Ectodermal cell (in vitro differentiated cells): ENCODE measurements at regions not wholly inside any gene's neighbourhood (a gene's known extent, or its start where the extent isn't known, plus 50 kb on each side); places are given as distances from the start of the nearest gene placed in this dataset.

Experiments
- H3K27ac ChIP-seq: 2 replicates; pipeline ENCODE4 v1.7.0; 2013; ENCODE audit warnings: mild to moderate bottlenecking, low read depth, low read length; ENCODE audit not compliant: insufficient read depth, poor library complexity, severe bottlenecking
- H3K27me3 ChIP-seq: 2 replicates; pipeline ENCODE4 v1.7.0; 2013; ENCODE audit warnings: mild to moderate bottlenecking, low read length; ENCODE audit not compliant: insufficient read depth, control insufficient read depth, poor library complexity, severe bottlenecking
- H3K36me3 ChIP-seq: one replicate; pipeline ENCODE4 v1.7.0; 2013; ENCODE audit warnings: low read length; ENCODE audit not compliant: control insufficient read depth, insufficient read depth
- H3K4me1 ChIP-seq: one replicate; pipeline ENCODE4 v1.7.0; 2013; ENCODE audit warnings: low read length; ENCODE audit not compliant: control insufficient read depth, insufficient read depth
- H3K4me3 ChIP-seq: 2 replicates; pipeline ENCODE4 v1.7.0; 2013; ENCODE audit warnings: low read depth, low read length, control low read depth; ENCODE audit not compliant: insufficient read depth
- H3K9me3 ChIP-seq: 2 replicates; pipeline ENCODE4 v1.7.0; 2013; ENCODE audit warnings: mild to moderate bottlenecking, low read length, moderate library complexity; ENCODE audit not compliant: control insufficient read depth
- WGBS, 2 experiments: methylation state at CpG; one replicate each; pipeline ENCODE4 v1.1.7; 2013; ENCODE audit warnings: missing lambda C conversion rate in 2 of 2; 5-methylcytosine and 5-hydroxymethylcytosine counted together

GRCh38 chr9:117549444-117549843 lies 134.6 kb upstream of the ASTN2 start:
- peaks cover 3% of the 10 kb centered on the region for H3K4me1 ChIP-seq
- no peak overlapping the region for H3K27ac ChIP-seq
- no peak overlapping the region for H3K4me3 ChIP-seq
- H3K27me3 ChIP-seq: no peaks in the 10 kb centered on the region
- H3K9me3 ChIP-seq: no peaks in the 10 kb centered on the region
- 11 to 16% methylated on average over 3 of the region's 3 CpGs for WGBS, 2 experiments
- no peaks in the 10 kb centered on the region for H3K36me3 ChIP-seq

DNA sequence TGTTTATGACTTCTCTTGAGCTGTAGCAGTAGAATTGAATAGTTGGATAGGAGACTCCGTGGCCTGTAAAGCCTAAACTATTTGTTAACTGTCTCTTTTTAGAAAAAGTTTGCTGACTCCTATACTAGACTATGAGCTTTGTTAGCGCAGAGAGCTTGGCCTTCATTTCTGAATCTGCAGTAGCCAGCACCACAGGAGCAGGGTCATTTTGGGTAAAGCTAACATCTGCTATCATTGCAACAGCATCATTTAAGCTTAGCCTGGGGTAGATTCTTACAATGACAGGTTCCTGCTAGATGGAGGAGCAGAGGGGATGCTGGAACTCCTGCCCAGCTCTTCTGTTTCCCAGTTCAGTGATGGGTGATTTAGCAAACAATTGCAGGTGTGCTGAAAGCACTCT lies 133.7 kb upstream of the ASTN2 start:
- Histone ChIP-seq H3K9me3 (no peaks in the 10 kb centered on the region), H3K4me3 (no peak overlapping the region), H3K27ac (no peak overlapping the region), H3K4me1 (peaks cover 3% of the 10 kb centered on the region), H3K36me3 (no peaks in the 10 kb centered on the region), H3K27me3 (no peaks in the 10 kb centered on the region)
- WGBS, 2 experiments: 89 to 95% methylated on average over 2 of the region's 2 CpGs

DNA sequence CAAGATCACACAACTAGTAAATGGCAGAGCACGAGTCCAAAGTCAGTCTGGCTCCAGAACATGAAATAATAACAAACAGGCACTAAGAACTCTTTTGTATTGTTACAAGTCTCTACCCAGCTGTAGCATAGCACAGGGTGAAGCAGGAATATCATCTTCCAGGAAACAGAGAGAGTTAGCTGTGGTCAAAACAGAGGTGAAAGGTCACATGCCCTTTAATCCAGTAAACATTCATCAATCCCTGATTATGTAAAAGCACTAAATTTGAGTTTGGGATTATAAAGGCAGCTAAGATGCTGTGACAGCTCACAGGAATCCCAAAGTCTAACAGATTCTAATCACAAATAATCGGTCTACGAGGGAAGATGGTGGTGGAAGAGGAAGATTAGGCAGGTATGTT lies 133.0 kb upstream of the ASTN2 start:
- peaks cover 3% of the 10 kb centered on the region for H3K4me1 ChIP-seq
- H3K4me3 ChIP-seq: no peak overlapping the region
- no peaks in the 10 kb centered on the region for H3K9me3 ChIP-seq
- no peak overlapping the region for H3K27ac ChIP-seq
- H3K27me3 ChIP-seq: no peaks in the 10 kb centered on the region
- 89% methylated on average over 1 of the region's 3 CpGs for WGBS, 2 experiments
- H3K36me3 ChIP-seq: no peaks in the 10 kb centered on the region

GRCh38 chr9:117546894-117547678 lies 132.2 kb upstream of the ASTN2 start:
- Histone ChIP-seq H3K4me1 (peaks cover 3% of the 10 kb centered on the region), H3K27me3 (no peaks in the 10 kb centered on the region), H3K4me3 (no peak overlapping the region), H3K27ac (no peak overlapping the region), H3K9me3 (no peaks in the 10 kb centered on the region), H3K36me3 (no peaks in the 10 kb centered on the region)
- 64 to 69% methylated on average over 20 of the region's 20 CpGs for WGBS, 2 experiments

DNA sequence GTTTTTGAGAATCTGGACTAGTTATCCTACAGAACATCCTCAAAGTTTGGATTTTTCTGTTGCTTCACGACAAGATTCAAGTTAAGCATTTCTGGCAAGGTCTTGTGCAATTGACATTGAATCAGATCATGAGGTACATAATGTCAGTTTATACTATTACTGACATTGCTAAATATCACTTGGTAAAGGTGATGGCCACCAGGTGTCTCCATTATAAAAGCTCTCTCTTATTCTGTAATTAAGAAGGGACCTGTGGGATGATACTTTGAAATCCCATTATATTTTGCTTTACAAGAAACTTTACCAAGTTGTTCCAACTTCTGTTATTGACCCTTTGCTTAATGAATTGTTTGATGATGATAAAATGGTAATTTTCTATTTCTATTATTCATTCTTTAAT lies 131.0 kb upstream of the ASTN2 start:
- Histone ChIP-seq H3K4me3 (no peak overlapping the region), H3K9me3 (no peaks in the 10 kb centered on the region), H3K27me3 (no peaks in the 10 kb centered on the region), H3K36me3 (no peaks in the 10 kb centered on the region), H3K27ac (no peak overlapping the region), H3K4me1 (peaks cover 3% of the 10 kb centered on the region)
- 100% methylated on average over 1 of the region's 1 CpG for WGBS, 2 experiments

- Histone ChIP-seq H3K4me3 (no peak overlapping the region), H3K27ac (no peak overlapping the region), H3K36me3 (no peaks in the 10 kb centered on the region), H3K4me1 (no peaks in the 10 kb centered on the region), H3K27me3 (no peaks in the 10 kb centered on the region), H3K9me3 (no peaks in the 10 kb centered on the region)
- WGBS, 2 experiments: 38 to 45% methylated on average over 2 of the region's 2 CpGs
Measured at GRCh38 chr9:117543089-117543488, 128.2 kb upstream of the ASTN2 start.

- H3K4me1 ChIP-seq: no peaks in the 10 kb centered on the region
- WGBS, 2 experiments: 63 to 87% methylated on average over 2 to 3 of the region's 3 CpGs
- no peaks in the 10 kb centered on the region for H3K9me3 ChIP-seq
- no peaks in the 10 kb centered on the region for H3K36me3 ChIP-seq
- H3K27me3 ChIP-seq: no peaks in the 10 kb centered on the region
- H3K4me3 ChIP-seq: no peak overlapping the region
- H3K27ac ChIP-seq: no peak overlapping the region
Measured at GRCh38 chr9:117542021-117542420, 127.2 kb upstream of the ASTN2 start.

DNA sequence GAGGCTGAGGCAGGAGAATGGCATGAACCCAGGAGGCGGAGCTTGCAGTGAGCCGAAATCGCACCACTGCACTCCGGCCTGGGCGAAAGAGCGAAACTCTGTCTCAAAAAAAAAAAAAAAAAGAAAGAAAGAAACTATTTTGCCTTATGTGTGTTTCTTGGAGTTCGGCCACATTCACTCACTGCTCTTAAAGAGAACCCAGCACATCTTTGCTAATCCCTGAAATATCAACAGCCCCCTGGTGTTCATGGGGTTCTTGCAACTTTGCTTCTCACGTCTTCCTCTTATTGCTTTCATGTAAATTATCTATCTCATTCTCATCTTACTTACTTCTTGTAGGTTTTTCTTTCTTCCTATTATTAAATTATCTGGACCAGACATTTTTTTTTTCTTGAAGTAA lies 126.3 kb upstream of the ASTN2 start:
- Histone ChIP-seq H3K27ac (no peak overlapping the region), H3K9me3 (no peaks in the 10 kb centered on the region), H3K27me3 (no peaks in the 10 kb centered on the region), H3K36me3 (no peaks in the 10 kb centered on the region), H3K4me3 (no peak overlapping the region), H3K4me1 (no peaks in the 10 kb centered on the region)
- WGBS, 2 experiments: 85 to 93% methylated on average over 8 of the region's 8 CpGs

DNA sequence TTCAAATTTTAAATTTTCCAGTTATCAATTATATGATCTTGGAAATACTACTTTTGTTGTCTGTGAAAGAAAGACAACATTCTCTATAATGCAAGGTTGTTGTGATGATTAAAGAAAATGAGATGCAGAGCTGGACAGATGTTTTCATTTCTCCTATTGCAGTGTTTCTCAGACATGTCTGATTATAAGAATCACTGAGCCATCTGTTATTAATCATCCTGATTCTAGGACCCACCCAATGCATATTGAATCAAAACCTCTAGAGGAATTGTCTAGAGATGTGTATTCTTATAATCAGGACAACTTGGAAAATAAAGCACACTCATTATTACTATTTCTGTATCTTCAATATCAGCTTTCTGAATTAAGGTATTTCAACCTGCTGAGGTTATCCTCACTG lies 121.1 kb upstream of the ASTN2 start:
- Histone ChIP-seq H3K36me3 (no peaks in the 10 kb centered on the region), H3K27me3 (no peaks in the 10 kb centered on the region), H3K4me1 (no peaks in the 10 kb centered on the region), H3K27ac (no peak overlapping the region), H3K9me3 (no peaks in the 10 kb centered on the region), H3K4me3 (no peak overlapping the region)

GRCh38 chr9:117535434-117535833 lies 120.6 kb upstream of the ASTN2 start:
- 25 to 53% methylated on average over 1 to 3 of the region's 3 CpGs for WGBS, 2 experiments
- Histone ChIP-seq H3K27ac (no peak overlapping the region), H3K27me3 (no peaks in the 10 kb centered on the region), H3K36me3 (no peaks in the 10 kb centered on the region), H3K9me3 (no peaks in the 10 kb centered on the region), H3K4me1 (no peaks in the 10 kb centered on the region), H3K4me3 (no peak overlapping the region)

DNA sequence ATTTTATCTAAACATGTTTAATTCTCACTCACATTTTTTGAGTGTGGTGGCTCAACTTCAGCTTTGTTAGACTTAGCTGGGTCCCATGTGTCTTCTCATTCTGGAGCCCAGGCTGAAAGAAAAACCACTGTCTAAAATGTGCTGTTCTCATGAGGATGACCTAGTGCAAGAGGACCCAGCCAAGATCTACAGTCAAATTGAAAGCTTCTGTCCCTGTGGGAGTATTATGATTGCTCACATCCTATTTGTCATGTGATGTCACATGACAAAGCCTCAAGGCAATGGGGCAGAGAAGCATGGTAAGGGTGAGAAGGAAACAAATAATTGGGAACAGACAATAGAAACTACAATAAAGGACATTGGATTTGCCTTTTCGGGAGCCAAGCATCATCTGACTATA lies 113.4 kb upstream of the ASTN2 start:
- WGBS, 2 experiments: 78 to 93% methylated on average over 1 of the region's 1 CpG
- no peak overlapping the region for H3K27ac ChIP-seq
- no peaks in the 10 kb centered on the region for H3K9me3 ChIP-seq
- H3K4me1 ChIP-seq: no peaks in the 10 kb centered on the region
- H3K27me3 ChIP-seq: no peaks in the 10 kb centered on the region
- H3K36me3 ChIP-seq: no peaks in the 10 kb centered on the region
- H3K4me3 ChIP-seq: no peak overlapping the region
